NCI-H2029 treated with DMSO at 0.1 percent for 48 hours (cell line): ENCODE measurements at regions not wholly inside any gene's neighbourhood (a gene's known extent, or its start where the extent isn't known, plus 50 kb on each side); places are given as distances from the start of the nearest gene placed in this dataset.
"Not testable (repeated sequence)": the region's sequence is repeated elsewhere in the genome, so short reads cannot be mapped to it uniquely, and the experiment has no call there.

ENCODE experiments used
- DNase-seq: peaks from one replicate; lab custom pipeline; 2025; lab: John Stamatoyannopoulos, UW

DNA sequence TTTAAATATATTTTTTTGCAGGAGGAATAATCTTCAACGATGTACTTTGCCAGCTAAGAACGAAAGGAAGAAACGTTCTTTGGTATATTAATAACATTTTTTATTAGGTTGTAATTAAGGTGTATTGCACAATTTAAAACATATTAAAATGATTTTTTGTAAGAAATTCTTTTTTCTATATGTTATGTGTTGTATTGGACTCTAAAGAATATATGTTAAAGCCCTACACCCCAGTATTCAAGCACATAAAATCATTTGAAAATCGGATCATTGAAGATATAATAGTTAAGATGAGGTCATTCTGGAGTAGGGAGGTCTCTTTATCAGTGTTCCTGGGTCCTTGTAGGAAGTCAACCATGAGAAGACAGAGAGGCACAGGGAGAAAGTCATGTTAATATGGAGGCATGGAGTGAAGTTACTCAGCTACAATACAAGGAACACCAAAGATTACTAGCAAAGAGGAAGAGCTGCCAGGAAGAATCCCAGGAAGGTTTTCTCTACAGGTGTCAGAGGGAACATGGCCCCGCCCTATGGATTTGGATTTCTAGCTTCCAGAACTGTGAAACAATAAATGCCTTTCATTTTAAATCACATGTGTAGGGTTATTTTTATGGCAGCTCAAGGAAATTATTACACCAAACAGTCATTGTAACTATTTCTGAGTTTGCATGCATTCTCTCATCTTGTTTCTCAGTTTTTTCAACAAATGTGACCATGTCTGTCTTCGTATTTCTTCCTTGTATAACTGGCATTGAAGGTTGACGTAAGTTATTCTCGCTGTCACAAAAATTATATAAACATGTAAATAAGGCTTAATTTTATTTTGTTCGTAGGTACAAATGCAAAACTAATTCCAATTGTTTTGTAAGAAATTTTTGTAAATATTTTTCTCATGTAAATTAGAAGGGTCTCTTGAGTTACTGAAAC, 75.4 kb upstream of the VPREB1 start:
- DNase-seq = no peak

DNA sequence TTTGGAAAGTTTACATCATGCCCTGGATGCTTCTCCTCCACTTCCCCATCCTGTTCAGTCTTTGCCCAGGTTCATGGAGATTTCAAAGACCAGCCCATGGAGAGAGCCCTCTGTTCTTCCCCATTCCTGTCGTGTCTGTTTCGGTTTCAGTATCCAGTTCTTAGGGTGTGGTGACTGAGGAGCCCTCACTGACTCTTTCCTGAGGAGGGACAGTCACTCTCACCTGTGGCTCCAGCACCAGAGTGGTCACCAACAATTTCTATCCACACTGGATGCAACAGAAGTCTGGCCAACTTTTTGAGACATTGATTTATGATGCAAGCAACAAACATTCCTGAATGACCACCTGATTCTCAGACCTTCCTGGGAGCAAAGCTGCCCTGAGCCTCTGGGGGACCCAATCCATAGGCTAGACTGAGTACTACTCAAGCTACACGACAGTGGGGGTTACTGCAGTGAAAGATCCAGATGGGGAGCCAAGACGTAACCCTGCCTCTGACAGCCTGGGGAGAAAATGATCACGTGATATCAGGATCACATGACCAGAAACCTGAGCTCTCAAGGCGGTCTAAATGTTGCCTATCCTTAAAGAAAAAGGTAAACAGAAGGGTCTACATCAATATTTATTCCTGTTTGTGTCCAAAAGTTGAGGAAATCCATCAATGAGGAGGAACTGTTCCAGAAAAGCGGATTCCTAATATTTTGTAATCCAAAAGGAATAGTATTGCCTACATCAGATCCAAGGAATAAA, 76.2 kb upstream of the VPREB1 start:
- peak; percentile 71 for DNase-seq

DNA sequence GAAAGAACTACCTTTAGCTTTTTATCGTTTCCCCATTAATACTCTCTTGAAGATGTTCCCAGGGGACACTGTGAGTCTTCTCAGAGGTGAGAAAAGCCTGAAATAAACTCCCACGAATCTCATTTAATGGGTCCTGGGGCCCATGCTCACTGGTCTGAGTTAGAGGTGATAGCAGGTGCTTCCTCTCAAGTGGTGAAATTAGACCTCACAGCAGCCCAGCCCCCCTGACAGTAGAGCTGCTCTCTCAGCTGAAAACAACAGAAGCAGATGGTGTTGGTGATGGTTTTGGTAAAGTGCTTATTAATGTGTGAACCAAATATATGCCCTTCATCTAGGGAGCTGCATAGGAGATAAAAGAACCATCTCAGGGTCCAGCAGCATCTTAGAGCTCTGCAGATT, 76.8 kb upstream of the VPREB1 start:
- peak; percentile 20 for DNase-seq

DNA sequence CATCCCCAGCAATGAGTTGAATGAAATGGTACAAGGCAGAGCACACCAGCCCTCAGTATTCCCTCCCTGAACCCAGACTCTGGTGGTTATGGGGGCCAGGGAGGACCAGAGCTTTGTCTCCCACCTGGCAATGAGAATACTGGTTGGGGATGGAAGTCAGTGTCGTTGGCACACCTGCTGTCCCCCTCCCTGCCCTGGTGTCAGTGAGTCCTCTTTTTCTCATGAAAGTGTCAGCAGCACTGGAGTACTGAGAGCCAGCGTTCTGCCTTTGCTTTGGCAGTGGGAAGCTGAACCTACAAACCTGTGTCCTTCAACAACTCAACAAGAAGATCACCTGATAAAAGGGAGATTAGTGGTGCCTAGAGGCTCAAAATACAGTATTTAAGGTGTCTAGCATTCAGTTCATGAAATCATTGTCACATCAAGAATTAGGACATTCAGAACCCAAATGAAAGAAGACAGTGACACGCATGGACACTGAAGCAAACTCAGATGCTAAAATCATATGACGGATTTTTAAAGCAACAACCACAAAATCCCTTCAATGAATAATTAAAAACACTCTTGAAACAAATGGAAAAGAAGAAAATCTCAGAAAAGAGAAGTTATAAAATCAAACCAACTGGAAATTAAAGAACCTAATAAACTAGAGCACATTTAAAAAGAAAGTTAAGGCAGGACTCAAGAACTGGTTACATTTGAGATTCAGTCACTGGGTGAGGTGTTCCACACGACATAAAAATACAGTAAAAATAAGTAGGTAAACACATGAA, 77.5 kb upstream of the VPREB1 start:
- DNase-seq = no peak

DNA sequence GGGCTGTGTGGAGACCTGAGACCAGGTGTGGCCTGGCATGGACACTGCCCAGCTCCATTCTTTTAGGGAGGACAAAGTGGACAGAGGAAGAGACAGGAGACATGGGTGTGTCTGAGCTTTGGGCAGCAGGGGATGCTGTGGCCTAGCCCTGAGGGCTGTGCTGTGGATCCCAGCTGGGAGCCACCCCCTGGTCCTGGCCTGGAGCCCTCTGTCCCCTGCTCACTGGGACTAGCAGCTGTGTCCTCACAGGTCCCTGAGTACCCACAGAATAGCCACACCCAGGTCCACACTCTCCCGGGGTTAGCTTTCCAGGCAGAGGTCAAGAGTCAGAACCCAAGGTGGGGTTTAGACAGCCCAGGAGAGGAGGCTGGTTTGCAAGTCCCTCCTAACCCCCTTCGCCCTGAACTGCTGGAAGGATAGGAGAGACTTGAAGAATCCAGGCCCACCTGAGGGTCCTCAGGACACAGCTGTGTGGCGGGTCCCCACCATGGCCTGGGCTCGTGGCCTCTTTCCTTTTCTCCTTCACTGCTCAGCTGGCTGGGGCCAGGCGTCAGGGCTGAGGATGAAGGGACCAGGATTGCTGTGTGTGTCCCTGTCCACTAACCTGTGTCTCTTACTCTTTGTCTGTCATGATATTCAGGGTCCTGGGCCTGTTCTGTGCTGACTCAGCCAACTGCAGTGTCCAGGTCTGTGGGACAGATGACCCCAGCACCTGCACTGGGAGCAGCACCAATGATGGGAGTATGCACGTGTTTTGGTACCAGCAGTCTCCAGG, 78.5 kb upstream of the VPREB1 start:
- DNase-seq = no peak

DNA sequence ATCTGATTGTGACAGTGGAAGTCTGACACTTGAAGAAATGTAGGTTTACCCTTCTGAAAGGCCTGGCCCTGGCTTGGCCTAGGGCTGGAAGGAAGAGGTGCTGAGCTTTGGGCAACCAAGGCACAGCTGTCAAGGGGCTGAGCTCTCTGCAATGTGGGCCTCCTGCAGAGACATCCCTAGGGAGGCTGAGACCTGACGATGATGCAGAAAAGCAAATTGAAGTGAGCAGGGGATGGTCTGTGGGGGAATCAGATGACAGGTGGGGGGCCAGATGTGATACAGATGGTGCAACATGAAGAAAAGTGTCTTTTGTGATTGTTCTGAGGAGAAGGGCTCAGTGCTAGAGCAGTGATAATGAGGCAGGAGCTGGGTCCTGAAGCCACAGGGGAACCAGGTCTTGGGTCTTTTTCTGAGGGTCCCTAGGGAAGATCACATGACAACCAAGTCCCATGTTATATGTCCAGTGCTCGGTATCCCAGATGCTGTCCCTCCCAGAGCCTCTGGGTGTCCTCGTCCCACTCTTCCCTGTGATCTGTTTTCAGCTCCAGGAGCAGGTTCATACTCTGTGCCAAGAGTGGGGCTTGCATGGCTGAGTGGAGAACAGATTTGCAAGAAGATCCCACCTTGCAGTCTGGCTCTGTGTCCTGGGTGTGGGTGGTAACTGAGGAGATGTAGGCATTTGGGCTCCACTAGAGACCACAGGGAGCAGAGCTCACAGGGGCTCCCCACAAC, 79.9 kb upstream of the VPREB1 start:
- no peak for DNase-seq

DNA sequence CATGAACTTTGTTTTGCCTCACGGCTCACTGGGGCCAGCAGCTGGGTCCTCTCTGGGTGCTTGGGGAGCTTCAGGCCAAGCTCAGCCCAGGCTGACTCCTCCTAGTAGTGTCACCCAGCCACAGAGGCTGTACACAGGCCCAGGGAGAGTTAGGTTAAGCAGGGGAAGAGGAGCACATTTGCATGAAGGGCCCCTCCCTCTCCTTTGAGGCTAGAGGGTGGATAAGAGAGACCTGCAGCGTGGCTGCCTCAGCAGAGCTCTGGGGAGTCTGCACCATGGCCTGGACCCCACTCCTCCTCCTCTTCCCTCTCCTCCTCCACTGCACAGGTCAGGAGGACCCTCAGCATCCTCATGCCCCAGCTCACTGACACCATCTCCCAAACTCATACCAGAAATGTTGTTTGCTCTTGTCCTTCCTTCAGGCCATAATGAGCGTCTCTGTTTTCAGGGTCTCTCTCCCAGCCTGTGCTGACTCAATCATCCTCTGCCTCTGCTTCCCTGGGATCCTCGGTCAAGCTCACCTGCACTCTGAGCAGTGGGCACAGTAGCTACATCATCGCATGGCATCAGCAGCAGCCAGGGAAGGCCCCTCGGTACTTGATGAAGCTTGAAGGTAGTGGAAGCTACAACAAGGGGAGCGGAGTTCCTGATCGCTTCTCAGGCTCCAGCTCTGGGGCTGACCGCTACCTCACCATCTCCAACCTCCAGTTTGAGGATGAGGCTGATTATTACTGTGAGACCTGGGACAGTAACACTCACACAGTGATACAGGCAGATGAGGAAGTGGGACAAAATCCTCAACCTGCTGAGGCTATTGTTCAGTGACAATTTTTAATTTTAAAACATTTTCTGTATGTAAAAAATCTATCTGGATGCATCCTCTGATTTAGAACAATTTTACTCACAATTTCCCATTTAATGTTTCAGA, 82.4 kb upstream of the VPREB1 start:
- no peak for DNase-seq

DNA sequence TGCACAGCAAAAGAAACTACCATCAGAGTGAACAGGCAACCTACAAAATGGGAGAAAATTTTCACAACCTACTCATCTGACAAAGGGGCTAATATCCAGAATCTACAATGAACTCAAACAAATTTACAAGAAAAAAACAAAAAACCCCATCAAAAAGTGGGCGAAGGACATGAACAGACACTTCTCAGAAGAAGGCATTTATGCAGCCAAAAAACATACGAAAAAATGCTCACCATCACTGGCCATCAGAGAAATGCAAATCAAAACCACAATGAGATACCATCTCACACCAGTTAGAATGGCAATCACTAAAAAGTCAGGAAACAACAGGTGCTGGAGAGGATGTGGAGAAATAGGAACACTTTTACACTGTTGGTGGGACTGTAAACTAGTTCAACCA, 83.8 kb upstream of the VPREB1 start:
- not testable (repeated sequence) for DNase-seq

DNA sequence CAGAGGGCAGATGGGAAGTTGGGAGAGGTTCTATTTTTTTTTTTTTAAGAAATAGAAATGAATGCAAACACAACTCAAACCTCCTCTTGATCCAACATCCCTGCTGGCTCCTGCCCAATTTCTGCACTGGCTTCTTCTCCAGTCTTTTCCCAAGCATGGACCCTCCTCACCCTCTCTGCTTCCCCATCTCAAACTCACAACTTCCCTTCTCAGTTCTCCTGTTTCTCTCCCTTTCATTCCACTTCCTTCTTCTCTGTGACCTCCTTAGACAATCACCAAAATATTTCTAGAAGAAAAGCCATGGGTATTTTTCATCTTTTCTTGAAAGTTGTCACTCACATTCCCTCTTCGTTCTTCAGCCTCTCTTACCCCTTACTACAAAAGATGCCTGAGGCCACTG, 85.2 kb upstream of the VPREB1 start:
- no peak for DNase-seq

DNA sequence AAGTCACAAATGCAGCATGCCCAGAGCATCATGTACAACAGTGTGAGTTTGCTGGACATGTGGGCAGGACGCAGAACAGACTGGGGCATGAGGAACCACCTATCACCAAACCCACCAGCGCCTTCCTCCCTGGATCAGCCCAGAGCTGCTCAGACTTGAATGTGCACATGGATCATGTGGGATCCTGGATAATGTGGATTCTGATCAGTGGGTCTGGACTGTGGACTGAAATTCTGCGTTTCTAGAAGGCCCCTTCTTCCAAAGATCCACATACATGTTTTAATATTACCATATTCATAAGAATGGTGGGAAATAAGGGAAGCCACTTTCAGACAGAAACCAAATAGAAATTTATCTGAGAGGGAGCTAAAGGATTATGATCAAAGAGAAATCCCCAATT, 85.6 kb upstream of the VPREB1 start:
- no peak for DNase-seq

DNA sequence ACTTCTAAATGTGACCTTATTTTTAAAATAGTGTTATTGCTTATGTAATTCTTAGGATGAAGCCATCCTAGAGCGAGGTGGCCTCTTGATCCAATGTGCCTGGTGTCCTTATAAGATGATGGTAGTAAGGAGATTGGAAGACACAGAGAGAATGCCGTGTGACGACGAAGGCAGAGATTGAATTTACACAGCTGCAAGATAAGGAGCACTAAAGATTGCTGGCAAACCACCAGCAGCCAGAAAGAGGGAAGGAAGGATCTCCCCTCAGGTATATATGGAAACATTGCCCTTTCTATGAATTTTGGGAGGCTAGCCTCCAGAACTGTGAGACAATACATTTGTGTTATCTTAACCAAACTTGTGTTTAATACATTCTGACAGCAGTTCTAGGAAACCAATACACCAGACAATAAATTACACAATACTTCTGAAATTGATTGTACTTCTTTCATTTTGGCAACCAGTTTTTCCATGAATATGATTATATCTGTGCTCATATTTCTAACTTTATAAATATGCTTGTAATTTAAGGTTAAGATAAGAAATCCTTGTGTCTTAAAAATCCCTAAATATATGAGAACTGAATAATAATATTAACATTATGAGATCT, 86.3 kb upstream of the VPREB1 start:
- DNase-seq = no peak

DNA sequence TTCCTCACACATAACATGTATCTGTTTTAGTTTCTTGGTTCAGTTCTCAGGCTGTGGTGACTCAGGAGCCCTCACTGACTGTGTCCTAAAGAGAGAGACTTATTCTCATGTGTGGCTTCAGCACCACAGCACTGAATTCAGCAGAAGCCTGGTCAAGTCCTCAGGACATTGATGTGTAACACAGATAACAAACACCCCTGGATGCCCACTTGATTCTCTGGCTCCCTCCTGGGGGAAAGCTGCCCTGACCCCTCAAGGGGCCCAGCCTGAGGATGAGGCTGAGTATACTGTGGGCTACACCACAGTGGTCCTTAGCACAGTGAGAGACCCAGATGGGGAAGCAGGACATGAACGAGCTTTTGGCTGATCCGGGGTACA, 87.2 kb upstream of the VPREB1 start:
- DNase-seq = no peak

DNA sequence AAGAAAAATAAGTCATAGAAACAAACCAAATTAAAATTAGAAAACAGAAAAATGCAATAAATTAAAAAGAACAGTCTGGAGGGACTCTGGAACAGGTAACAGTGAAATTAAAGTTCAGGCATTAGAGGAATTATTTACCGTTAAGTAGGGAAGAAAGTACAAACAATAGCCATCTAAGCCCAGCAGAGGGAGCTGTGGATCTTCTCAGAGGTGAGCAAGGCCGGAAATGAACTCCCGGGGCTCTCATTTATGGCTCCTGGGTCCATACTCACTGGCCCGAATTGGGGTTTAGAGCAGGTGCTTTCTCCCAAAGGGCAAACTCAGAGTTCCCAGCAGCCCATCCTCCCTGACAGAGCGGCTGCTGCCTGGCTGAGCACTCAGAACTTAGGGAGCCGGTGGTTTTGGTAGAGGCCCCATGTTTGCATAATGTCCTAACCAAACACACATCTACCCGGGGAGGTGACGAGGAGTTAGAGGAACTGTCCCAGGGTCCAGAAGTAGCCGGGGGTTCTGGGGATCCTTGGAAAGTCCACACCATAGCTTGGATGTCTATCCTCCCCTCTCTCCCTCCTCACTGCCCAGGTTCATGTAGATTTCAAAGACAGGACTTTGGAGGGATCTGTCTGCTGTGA, 87.8 kb upstream of the VPREB1 start:
- DNase-seq = peak; percentile 74

DNA sequence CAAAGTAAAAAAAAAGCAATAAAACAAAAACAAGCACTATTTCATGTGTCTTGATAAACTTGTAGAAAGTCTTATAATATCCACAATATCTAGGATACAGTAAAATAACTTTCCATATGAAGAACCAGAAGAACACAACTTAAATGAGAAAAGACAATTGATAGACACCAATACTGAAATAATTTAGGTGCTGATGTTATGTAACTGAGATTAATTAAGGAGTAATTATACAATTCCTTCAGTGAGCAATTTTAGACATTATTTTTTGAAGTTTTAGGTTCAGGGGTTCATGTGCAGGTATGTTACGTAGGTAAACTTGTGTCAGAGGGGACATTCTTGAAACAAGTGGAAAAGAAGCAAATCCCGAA, 88.3 kb upstream of the VPREB1 start:
- no peak for DNase-seq

DNA sequence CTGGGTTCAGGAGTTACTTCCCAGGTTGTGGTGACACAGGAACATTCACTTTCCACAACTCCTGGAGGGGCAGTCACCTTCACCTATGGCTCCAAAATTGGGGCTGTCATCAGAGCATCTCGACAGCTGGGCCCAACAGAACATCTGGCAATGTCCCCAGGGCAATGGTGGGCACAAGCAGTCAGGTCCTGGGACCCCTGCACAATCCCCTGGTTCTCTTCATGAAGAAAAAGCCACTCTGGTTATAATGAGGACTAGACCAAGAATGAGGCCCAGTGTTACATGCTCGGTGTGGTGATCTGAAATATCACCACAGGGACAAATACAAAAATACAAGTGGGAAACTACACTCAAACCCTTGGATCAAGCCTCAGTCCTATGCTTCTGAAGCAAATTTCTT, 89.0 kb upstream of the VPREB1 start:
- DNase-seq = no peak

DNA sequence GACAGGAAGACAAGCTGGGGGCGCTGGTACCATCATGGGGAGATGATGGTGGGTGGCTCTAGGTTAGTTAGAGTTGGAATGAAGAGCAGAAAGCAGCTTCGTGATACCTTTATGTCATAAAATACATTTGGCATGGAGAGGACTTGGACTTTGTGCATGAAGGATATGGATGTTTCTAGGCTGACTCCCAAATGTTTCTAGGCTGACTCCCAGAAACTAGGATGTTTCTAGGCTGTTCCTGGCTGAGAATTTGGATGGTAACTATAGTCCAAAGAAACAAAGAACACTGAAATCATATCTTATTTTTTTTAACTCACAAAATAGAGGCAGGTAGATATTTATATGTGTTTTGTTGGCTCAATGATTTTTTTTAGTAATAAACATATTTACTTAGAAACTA, 89.4 kb upstream of the VPREB1 start:
- no peak for DNase-seq

DNA sequence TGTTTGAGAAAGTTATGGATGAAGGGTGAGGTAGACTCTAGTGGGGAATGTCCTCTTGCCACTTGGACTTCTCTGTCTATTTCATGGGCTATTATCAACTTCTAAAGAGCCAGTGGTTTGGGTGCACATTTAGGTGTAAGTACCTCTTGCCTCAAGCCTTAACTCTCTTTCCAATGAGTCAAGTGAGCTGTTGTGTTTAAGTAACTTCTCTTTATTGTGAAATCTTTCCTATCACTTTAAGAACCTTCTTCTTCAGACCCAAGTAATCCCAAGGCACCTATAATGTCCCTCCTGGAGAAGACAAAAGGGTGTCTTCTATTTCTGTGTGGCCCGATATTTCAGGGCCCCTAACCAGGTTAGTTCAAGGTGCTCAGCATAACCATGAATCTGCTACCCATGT, 90.5 kb upstream of the VPREB1 start:
- DNase-seq = no peak

DNA sequence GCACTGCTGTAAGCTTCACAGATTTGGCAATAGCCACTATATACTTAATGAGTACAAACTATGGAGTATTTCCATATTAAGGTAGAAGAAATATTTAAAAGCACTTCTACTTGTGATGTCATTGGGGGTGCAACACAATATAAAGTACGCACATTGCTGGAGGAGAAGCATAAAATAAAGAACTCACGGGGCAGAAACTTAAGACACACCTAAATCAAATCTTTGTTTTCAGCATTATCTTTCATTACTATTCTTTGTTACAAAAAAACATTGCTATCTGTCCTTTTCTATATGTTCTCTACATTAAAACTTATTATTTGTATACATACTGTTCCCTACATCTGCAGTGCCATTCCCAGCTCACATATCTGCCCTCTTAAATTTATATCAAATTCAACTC, 93.3 kb upstream of the VPREB1 start:
- DNase-seq = no peak

DNA sequence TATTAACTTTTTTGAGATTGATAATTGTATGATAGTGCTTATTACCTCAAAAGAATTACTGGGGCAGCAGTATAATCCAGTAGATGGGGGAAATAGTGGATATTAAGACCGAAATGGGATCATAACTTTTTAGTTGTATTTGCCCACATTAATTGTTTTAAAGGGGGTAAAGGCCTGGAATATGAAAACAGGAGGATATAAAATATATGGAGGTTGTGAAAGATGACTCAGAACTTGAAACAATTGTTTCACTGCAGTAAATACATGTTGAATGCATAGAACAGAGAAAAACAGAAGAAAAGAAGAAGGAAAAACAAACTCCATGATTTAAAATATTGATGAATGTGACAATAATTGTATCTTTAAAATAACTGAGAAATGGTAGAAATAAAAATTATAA, 94.1 kb upstream of the VPREB1 start:
- no peak for DNase-seq
